ENCODE measurements at regions not wholly inside any gene's neighbourhood (a gene's known extent, or its start where the extent isn't known, plus 50 kb on each side); places are given as distances from the start of the nearest gene placed in this dataset.
"Not testable (repeated sequence)": the region's sequence is repeated elsewhere in the genome, so short reads cannot be mapped to it uniquely, and the experiment has no call there.

DNA sequence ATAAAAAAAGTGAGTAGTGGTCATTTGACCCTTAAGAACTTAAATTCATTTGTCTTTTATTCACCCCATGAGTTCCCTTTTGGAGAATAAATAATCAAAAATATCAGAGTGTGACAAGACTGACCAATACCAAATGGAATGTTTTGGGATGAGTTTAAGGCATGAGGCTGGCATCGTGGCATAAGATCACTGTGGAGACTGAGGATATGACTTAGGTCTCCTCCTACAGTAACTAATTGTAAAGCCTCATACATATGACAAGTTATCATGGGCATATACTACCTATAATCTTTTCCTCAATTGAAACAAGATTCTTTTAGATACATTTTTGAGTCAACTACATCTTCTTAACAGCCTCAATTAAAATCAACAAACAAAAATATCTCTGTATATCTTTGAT is 782.0 kb downstream of the SLITRK1 start:
- CTCF ChIA-PET: no interaction called here
- POLR2A ChIA-PET: no interaction called here
- no peak for DNase-seq (ENCODE audit: extremely low spot score)
- TF ChIP-seq L3MBTL2 (conservative IDR thresholded peaks at IDR 0.05): no peak
- no peak for TF ChIP-seq LEF1 (IDR thresholded peaks at IDR 0.05; ENCODE audit: borderline replicate concordance)
- no peak for TF ChIP-seq ELF4 (IDR thresholded peaks at IDR 0.05)
- no peak for TF ChIP-seq FOXA1 (IDR thresholded peaks at IDR 0.05)
- TF ChIP-seq SUZ12 (IDR thresholded peaks at IDR 0.05): no peak
- no peak for TF ChIP-seq CTBP1 (IDR thresholded peaks at IDR 0.05; ENCODE audit: borderline replicate concordance)
- no peak for TF ChIP-seq NFRKB (IDR thresholded peaks at IDR 0.05)
- TF ChIP-seq, protein P1, sequence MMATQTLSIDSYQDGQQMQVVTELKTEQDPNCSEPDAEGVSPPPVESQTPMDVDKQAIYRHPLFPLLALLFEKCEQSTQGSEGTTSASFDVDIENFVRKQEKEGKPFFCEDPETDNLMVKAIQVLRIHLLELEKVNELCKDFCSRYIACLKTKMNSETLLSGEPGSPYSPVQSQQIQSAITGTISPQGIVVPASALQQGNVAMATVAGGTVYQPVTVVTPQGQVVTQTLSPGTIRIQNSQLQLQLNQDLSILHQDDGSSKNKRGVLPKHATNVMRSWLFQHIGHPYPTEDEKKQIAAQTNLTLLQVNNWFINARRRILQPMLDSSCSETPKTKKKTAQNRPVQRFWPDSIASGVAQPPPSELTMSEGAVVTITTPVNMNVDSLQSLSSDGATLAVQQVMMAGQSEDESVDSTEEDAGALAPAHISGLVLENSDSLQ (IDR thresholded peaks at IDR 0.05): no peak
- no peak for TF ChIP-seq ZNF384 (IDR thresholded peaks at IDR 0.05)
- TF ChIP-seq FOXM1 (IDR thresholded peaks at IDR 0.05; ENCODE audit: borderline replicate concordance): no peak
- TF ChIP-seq ARNT (IDR thresholded peaks at IDR 0.05): no peak
- no peak for TF ChIP-seq HDGF (IDR thresholded peaks at IDR 0.05; ENCODE audit: borderline replicate concordance)
- TF ChIP-seq FOXK2 (IDR thresholded peaks at IDR 0.05): no peak
- TF ChIP-seq SP1 (IDR thresholded peaks at IDR 0.05): no peak
- no peak for TF ChIP-seq TARDBP (IDR thresholded peaks at IDR 0.05)
- no peak for TF ChIP-seq BHLHE40 (IDR thresholded peaks at IDR 0.05; ENCODE audit: borderline replicate concordance)

DNA sequence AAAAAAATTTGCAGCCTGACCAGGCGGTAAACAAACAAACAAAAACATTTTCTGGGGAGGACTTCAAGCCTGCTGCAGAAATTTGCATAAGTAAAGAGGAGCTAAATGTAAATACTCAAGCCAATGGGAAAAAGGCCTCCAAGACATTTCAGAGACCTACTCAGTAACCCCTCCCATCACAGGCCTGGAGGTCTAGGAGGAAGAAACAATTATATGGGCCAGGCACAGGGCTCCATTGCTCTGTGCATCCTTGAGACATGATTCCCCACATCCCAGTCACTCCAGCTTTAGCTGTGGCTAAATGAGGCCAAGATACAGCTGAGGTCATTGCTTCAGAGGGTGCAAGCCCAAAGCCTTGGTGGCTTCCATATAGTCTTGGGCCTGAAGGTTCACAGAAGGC is 793.4 kb downstream of the SLITRK1 start:
- ChIA-PET CTCF (no interaction called here), POLR2A (no interaction called here)
- DNase-seq (ENCODE audit: extremely low spot score): no peak
- TF ChIP-seq, protein P1 (IDR thresholded peaks at IDR 0.05): no peak
- TF ChIP-seq FOXA1 (IDR thresholded peaks at IDR 0.05): no peak
- no peak for TF ChIP-seq CTBP1 (IDR thresholded peaks at IDR 0.05; ENCODE audit: borderline replicate concordance)
- TF ChIP-seq ELF4 (IDR thresholded peaks at IDR 0.05): no peak
- no peak for TF ChIP-seq NFRKB (IDR thresholded peaks at IDR 0.05)
- TF ChIP-seq L3MBTL2 (conservative IDR thresholded peaks at IDR 0.05): no peak
- no peak for TF ChIP-seq FOXK2 (IDR thresholded peaks at IDR 0.05)
- no peak for TF ChIP-seq FOXM1 (IDR thresholded peaks at IDR 0.05; ENCODE audit: borderline replicate concordance)
- no peak for TF ChIP-seq ZNF384 (IDR thresholded peaks at IDR 0.05)
- TF ChIP-seq TARDBP (IDR thresholded peaks at IDR 0.05): no peak
- no peak for TF ChIP-seq HDGF (IDR thresholded peaks at IDR 0.05; ENCODE audit: borderline replicate concordance)
- TF ChIP-seq SP1 (IDR thresholded peaks at IDR 0.05): no peak
- no peak for TF ChIP-seq LEF1 (IDR thresholded peaks at IDR 0.05; ENCODE audit: borderline replicate concordance)
- no peak for TF ChIP-seq BHLHE40 (IDR thresholded peaks at IDR 0.05; ENCODE audit: borderline replicate concordance)

DNA sequence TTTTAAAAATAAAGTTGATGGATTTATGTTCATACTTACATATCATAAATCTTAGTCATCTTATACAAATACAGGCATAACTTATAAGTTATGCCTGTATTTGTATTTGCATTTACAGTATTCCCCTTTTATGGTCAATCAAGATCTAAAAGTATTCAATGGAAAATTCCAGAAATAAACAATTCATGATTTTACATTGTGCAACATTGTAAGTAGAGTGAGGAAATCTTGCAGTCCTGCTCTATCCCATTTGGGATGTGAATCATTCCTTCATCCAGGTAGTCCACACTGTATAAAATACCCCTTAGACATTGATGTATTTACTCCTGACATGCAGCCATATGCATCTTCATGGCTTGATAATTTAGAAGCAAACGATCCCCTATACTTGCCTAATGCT is 795.3 kb downstream of the SLITRK1 start:
- no peak for DNase-seq (ENCODE audit: extremely low spot score)
- ChIA-PET CTCF (no interaction called here), POLR2A (no interaction called here)
- TF ChIP-seq BHLHE40 (IDR thresholded peaks at IDR 0.05; ENCODE audit: borderline replicate concordance): no peak
- no peak for TF ChIP-seq FOXM1 (IDR thresholded peaks at IDR 0.05; ENCODE audit: borderline replicate concordance)
- no peak for TF ChIP-seq FOXA1 (IDR thresholded peaks at IDR 0.05)
- no peak for TF ChIP-seq ARNT (IDR thresholded peaks at IDR 0.05)
- no peak for TF ChIP-seq ELF4 (IDR thresholded peaks at IDR 0.05)
- no peak for TF ChIP-seq L3MBTL2 (conservative IDR thresholded peaks at IDR 0.05)
- no peak for TF ChIP-seq SUZ12 (IDR thresholded peaks at IDR 0.05)
- TF ChIP-seq FOXK2 (IDR thresholded peaks at IDR 0.05): no peak
- TF ChIP-seq, protein P1 (IDR thresholded peaks at IDR 0.05): no peak
- TF ChIP-seq SP1 (IDR thresholded peaks at IDR 0.05): no peak
- no peak for TF ChIP-seq NFRKB (IDR thresholded peaks at IDR 0.05)
- TF ChIP-seq ZNF384 (IDR thresholded peaks at IDR 0.05): no peak
- TF ChIP-seq CTBP1 (IDR thresholded peaks at IDR 0.05; ENCODE audit: borderline replicate concordance): no peak
- no peak for TF ChIP-seq LEF1 (IDR thresholded peaks at IDR 0.05; ENCODE audit: borderline replicate concordance)
- TF ChIP-seq HDGF (IDR thresholded peaks at IDR 0.05; ENCODE audit: borderline replicate concordance): no peak

GRCh38 chr13:83086088-83086487 is 796.2 kb downstream of the SLITRK1 start:
- CTCF ChIA-PET: no interaction called here
- POLR2A ChIA-PET: no interaction called here
- DNase-seq (ENCODE audit: extremely low spot score): no peak
- TF ChIP-seq FOXK2 (IDR thresholded peaks at IDR 0.05) (no peak), FOXM1 (IDR thresholded peaks at IDR 0.05; ENCODE audit: borderline replicate concordance) (no peak), ELF4 (IDR thresholded peaks at IDR 0.05) (no peak), HDGF (IDR thresholded peaks at IDR 0.05; ENCODE audit: borderline replicate concordance) (no peak), SP1 (IDR thresholded peaks at IDR 0.05) (no peak), LEF1 (IDR thresholded peaks at IDR 0.05; ENCODE audit: borderline replicate concordance) (no peak), TARDBP (IDR thresholded peaks at IDR 0.05) (no peak), ZNF384 (IDR thresholded peaks at IDR 0.05) (no peak), BHLHE40 (IDR thresholded peaks at IDR 0.05; ENCODE audit: borderline replicate concordance) (no peak), ARNT (IDR thresholded peaks at IDR 0.05) (no peak), NFRKB (IDR thresholded peaks at IDR 0.05) (no peak)

DNA sequence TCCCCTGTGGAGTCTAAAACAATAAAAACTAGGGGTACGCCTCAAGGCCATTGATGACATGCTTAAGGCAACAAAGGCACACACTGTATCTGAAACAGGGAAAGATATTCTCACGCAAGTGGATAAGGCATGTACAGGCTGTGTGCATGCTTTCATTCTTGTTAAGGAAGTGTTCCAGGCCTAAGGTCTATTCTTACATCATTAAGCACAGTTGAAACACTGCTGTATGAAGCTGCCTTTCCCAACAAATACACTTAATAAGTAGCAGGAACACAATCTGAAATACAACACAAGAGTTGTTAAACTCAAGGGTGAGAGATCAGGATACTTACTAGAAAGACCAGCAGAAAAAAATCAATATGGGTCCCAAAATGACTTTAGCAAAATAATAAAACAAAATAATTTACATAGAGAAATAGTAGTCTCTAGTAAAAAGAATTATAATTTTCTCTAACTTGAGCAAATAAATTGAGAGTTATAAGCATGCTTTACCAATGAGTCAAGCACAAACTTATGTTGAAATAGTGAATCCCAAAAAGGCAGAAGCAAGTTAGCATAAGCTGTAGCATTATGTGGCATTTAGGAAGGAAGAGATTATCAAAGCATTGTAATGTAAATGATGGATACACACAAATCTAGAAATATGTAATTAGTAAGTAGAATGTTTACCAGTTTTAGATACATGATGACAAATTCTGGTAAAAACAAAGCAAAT is 796.9 kb downstream of the SLITRK1 start:
- POLR2A ChIA-PET: no interaction called here
- CTCF ChIA-PET: no interaction called here
- no peak for TF ChIP-seq ELF4 (IDR thresholded peaks at IDR 0.05)
- no peak for DNase-seq (ENCODE audit: extremely low spot score)

GRCh38 chr13:83077499-83077898 is 804.8 kb downstream of the SLITRK1 start:
- TF ChIP-seq SP1 (IDR thresholded peaks at IDR 0.05) (no peak), ARNT (IDR thresholded peaks at IDR 0.05) (no peak), CTBP1 (IDR thresholded peaks at IDR 0.05; ENCODE audit: borderline replicate concordance) (no peak), ELF4 (IDR thresholded peaks at IDR 0.05) (no peak), FOXM1 (IDR thresholded peaks at IDR 0.05; ENCODE audit: borderline replicate concordance) (no peak)
- ChIA-PET POLR2A (no interaction called here), CTCF (no interaction called here)
- DNase-seq (ENCODE audit: extremely low spot score): no peak

DNA sequence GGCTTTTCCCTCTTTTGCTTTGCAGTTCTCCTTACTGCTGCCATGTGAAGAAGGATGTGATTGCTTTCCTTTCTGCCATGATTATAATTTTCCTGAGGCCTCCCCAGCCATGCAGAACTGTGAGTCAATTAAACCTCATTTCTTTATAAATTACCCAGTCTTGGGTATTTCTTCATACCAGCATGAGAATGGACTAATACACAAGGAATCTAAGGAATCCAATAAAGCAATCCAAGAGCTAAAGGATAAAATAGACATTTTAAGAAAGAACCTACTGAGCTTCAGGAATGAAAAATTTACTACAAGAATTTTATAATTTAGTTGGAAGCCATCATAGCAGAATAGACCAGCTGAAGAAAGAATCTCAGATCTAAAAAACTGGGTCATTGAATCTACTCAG is 808.3 kb downstream of the SLITRK1 start:
- CTCF ChIA-PET: interaction anchor here (0.6 kb wide), 1 partner anchor 51 kb away, joined by 3 read pairs; no protein-coding TSS in a partner anchor
- DNase-seq (ENCODE audit: extremely low spot score); POLR2A ChIA-PET: not testable (repeated sequence)
